Renal cortical epithelial cell (primary cell): ENCODE measurements at regions not wholly inside any gene's neighbourhood (a gene's known extent, or its start where the extent isn't known, plus 50 kb on each side); places are given as distances from the start of the nearest gene placed in this dataset.

Experiments used
- DNase-seq: peaks from one replicate; pipeline ENCODE4 v3.0.0-alpha.2; 2011; ENCODE audit warnings: low read depth

GRCh38 chr22:23522623-23523251 is 57.4 kb downstream of the IGLL1 start:
- no peak for DNase-seq

DNA sequence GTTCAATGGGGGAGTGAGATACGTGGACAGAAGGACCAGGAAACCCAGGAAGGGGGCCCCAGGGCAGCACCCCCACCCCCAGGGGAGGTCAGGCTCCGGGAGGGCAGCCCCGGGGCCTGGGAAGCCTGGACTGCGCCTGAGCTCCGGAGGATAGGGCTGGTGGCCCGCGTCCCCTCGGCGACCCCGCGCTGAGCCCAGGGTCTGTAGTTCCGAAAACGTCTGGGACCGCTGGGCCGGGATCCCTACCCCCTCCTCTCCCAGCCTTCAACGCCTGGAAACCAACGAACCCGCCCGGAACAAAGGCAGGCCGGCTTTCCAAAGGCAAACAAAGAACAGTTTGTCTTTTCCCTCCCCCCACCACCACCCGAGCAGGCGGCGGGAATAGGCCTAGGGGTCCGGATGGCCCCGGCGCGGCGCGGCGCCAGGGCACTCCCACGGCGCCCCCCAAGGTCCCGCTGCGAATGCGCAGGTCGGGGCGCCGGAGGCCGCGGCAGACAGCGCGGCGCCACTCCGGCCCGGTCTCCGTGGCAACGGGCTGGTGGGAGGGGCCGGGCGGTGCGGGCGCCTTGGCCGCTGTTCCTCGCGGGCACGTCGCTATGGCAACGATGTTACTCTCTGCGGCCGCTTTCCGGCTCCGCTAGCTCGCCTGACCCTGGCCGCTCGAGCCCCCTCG is 58.5 kb downstream of the IGLL1 start:
- DNase-seq = peak; percentile 67

DNA sequence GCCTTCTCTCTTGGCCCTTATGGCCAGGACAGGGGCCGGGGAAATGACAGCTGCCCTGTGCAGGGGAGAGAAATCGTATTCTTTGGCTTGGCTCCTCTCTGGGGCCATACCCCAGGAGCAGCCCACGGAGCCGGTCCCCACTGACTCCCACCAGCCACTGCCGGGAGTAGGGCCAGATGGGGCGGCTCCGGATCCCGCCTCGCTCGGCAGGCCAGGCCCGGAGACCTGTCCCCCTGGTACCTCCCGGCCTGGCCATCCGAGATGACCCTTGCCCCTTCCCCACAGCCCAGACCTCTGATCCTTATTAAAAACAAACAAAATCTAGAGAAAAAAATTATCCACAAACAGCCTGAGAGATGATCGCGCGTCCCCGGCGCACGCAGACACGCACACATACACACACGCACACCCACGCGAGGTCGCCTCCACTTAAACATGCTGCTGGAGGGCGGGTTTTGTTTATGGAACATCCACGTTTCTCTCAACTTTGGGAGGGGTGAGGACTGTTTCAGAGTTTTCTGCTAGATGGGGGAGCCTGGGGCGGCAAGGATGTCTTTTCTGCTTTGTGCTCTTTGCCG is 59.1 kb downstream of the IGLL1 start:
- no peak for DNase-seq

- DNase-seq = no peak
Observed at GRCh38 chr22:23519442-23520157, 60.5 kb downstream of the IGLL1 start.

GRCh38 chr22:23518376-23519187 is 61.5 kb downstream of the IGLL1 start:
- DNase-seq = peak; percentile 14

DNA sequence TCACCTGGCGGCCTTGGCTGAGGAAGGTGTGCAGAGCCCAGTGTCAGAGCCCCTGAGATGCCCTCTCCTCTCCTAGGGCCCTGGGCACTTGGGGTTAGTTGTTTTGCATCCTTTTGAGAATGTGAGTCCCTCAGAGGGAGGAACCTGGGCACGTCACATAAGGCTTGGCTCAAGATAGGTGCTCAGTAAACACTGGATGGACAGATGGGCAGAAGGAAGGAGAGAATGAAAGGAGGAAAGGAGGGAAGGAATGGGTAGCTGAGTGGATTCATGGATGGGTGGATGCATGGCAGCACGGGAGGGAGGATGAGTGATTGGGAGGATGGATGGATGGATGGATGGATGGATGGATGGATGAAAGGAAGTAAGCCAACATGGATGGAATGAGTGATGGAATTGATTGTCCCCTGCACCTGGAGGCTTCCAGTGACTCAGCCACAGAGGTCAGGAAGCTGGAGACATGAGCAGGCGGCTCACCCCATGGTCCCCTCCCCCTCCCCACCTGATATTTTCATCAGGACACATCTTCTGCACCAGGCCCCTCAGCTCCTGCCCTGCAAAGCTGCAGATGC is 62.2 kb downstream of the IGLL1 start:
- no peak for DNase-seq

- DNase-seq = peak; percentile 11
Observed at GRCh38 chr22:23516304-23516703, 63.8 kb downstream of the IGLL1 start.

- no peak for DNase-seq
Observed at GRCh38 chr22:23514322-23515038, 65.6 kb downstream of the IGLL1 start.

DNA sequence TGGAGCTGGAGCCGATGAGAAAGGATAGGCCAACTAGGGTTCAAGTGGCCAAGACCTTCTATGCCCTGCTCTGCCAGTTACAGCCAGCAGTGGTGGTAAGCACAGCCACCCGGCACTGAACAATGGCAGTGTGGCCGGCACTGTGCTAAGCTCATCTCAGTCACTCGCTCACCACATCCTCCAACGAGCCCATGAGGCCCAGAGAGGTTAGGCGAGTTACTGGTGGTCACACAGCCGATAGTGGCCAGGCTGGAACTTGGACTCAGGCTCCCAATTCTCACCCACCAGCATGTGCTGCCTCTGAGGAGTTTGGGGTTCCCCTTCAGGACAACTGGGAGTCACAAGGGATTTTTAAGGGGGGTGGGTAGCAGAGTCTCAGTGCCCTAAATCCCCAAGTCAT is 66.4 kb downstream of the IGLL1 start:
- DNase-seq = no peak

GRCh38 chr22:23513133-23513532 is 67.0 kb downstream of the IGLL1 start:
- no peak for DNase-seq

DNA sequence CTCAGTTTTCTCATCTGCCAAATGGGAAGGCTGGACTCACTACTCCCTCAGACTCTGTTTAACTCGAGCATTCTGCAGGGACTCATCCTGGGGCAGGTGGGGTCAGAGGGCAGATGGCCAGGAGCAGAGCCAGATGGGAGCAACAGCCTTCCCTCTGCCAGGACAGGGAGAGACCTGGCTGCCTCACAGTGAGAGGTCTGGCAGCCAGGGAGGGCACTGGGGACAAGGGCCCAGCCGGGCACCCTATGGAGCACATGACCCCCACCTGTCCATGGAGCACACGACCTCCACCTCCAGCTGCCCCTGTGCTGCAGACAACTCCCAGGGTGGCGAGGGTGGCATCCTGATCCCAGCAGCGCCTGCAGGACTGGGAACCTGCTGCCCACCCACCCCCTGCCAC is 67.4 kb downstream of the IGLL1 start:
- DNase-seq = no peak

GRCh38 chr22:23512348-23512705 is 67.8 kb downstream of the IGLL1 start:
- no peak for DNase-seq

GRCh38 chr22:23511627-23512347 is 68.3 kb downstream of the IGLL1 start:
- DNase-seq = no peak

GRCh38 chr22:23509571-23510302 is 70.4 kb downstream of the IGLL1 start:
- DNase-seq = no peak

DNA sequence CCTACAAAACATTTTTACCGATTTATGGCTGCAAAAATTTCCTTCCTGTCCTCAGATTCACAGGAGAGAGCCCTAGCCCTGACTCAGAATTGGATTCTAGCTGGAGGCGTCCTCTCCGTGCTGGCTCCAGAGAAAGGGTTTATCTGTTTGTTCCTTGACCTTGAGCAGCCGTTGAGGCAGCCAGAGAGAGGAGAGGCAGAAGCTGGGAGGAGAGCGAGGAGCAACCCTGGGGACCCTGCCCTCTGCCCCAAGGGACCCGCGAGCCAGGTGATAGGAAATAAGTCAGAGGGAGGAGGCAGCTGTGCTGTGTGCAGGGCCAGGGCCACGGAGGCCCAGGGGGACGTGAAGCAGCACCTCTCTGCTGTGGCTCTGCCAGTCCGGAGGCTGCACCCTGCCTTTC is 75.6 kb downstream of the IGLL1 start:
- DNase-seq = no peak

DNA sequence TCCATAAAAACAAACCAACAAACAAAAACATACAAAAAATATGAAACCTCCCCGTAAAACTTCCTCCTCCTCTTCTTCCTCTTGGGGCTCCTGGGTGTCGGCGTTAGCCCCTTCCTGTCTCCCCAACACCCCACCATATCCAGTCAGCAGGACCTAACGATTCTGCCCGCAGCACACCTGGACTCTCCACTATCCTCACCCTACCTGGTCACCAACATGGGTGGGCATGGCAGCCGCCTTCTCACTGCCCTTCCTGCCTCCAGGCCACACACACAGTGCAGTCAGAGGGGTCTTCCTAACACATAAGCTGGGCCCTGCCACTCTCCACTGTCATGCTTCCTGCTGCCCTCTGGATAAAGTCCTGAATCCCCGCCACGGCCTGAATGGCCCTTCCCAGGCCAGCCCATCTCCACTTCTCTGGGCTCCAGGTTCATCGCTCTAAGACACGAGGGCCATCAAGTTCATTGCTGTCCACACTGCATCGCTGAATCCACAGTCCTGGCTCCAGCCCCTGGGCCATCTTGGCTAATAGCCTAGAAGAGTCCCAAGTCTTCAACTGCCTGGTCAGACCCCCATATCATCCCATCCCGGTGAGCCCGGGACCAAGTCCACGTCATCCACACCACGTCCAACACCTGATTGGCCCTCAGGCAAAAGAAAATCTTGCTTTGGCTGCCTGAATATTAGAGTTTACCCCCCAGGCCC is 76.2 kb downstream of the IGLL1 start:
- DNase-seq = no peak

- DNase-seq = no peak
Observed at GRCh38 chr22:23503142-23503541, 76.9 kb downstream of the IGLL1 start.

- no peak for DNase-seq
Observed at GRCh38 chr22:23501708-23502107, 78.4 kb downstream of the IGLL1 start.

DNA sequence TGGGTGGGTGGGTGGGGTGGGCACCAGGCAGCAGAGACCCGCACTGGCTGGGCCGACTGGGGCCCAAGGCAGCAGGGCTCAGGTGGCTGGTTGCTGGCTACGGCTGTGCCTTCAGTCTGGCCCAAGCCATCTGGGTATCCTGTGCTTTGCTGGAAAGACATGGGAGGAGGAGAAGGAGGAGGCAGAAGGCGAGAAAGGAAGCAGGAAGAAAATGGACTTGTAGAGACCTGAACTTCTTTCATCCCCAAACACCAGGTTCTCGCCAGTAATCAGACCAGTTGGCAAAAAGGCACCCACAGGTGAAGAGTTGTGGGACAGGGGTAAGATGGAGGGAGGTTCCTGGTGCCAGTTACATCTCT is 78.8 kb downstream of the IGLL1 start:
- DNase-seq = no peak
